ELR (cell line): ENCODE measurements at regions not wholly inside any gene's neighbourhood (a gene's known extent, or its start where the extent isn't known, plus 50 kb on each side); places are given as distances from the start of the nearest gene placed in this dataset.

Experiments
- DNase-seq: peaks from one replicate; pipeline ENCODE4 v3.0.0-alpha.2; 2015; ENCODE audit warnings: low read depth

DNA sequence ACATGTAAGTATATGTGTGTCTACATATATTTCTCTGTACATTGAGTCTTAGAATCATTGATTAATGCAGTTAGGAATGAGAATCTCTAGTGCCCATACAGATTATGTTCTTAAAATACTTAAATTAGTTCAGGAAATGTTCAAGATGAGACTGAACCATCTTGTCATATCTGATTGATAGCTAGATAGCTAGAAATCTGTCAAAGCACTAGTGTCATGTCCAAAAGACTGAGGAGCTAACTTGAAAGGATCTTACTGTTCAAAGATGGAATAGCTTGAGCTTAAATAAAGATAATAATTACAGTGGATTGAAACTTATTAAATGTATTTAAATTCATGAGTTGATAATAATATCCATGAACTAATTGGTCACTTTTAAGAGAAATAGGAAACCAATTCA lies 191.7 kb upstream of the TCF21 start:
- DNase-seq: no peak

DNA sequence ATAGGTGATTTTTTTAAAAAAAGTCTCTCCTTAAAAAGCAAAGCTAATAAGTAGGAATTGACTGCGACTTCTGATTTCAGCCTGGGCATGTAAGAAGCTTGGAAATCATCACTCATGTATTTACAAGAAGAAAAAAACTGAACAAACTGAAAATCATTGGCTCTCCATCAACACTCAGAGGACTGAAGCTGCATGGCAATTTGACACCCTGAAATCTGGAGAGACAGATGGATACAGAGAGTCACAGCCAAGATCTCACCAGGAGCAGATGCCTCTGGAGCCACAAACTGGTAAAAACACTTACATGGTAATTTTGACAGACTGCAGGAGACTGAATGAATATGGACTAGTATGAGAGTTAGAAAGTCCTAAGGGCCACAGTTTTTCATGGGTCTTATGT lies 191.2 kb upstream of the TCF21 start:
- no peak for DNase-seq

DNA sequence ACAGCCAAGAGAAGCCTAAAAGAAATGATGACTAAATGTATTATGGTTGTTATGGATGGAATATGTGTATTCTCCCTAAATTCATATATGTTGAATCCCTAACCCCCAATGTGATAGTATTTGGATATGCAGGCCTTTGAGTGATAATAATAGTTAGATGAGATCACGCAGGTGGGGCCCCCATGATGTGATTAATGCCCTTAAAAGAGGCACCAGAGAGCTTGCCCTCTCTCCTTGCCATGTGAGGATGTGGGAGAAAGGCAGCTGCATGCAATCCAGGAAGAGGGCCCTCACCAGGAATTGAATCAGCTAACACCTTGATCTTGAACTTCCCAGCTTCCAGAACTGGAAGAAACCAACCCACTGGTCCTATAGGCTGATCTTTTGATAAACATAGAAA lies 190.6 kb upstream of the TCF21 start:
- no peak for DNase-seq

DNA sequence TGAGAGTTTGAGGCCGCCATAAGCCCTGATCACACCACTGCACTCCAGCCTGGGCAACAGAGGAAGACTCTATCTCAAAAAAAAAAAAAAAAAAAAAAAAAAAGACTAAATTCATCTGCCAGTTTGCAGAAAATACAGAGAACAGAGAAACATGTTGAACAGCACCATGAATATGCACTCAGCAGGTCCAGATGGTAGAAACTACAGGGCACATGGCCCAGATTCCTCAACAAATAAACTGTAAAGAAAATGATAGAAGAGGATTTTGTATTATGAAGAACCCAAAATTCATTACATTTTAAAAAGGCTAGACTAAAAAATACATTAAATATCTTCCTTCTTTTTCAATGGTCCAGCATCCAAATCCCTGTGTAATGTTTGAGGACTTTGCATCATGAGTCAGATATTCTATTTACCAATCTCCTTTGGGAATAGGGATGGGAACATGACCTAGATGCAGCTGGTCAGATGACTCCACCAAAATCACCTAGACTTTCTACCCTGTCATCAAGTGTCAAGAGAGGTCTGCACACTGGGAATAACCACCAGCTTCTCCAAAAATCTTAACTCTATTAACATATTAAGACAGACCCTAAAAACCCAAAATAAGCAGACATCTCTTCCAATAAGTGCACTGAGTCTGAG lies 189.1 kb upstream of the TCF21 start:
- DNase-seq: no peak

DNA sequence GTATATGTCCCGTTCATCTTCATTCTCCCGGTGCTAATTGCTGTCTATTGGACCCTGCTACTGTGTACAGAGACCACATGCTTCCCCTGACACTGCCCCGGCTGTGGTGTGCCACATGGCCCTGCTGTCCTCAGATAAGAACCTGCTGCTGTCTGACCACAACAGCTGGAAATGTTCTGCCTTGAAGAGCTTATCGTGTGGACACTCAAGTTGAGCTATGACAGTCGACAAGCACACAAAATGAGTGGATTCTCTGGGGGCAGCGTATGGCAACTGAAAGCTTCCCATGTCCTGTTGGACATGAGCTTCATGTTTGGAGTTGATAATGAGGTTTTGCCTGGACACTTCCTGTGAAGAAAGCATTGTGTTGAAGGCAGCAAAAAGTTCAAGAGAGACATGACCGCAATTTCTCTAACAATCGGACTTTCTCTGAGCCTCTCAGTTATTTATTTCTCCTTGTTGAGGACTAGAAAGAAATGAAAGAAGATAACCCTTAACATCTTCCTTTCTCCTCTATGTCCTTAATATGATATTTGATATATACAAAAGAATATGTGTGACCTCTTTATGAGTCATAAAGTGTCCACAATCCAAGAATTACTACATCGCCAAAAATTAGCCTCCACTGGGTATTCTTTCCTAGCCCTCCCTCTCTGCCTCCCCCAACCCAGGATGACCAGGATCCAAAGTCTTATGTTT lies 187.1 kb upstream of the TCF21 start:
- DNase-seq: peak; percentile 43

DNA sequence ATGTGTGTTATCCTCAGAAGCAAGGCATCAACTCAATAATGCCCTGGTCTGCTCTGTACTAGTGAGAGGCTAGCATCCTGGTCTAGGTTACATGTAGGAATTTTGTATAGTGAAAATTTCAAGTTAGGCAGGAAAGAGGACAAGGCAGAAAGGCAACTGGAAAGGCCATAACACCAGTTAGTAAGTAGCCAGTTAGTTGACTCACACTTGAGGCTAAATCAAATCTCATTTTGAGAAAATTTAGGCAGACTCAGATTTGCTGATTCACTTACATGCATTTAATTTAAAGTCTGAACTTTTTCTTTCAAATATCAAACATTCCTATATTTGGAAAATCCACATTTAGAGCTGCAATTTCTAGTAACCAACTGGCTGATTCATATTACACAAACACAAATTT lies 184.5 kb upstream of the TCF21 start:
- DNase-seq: peak; percentile 42

DNA sequence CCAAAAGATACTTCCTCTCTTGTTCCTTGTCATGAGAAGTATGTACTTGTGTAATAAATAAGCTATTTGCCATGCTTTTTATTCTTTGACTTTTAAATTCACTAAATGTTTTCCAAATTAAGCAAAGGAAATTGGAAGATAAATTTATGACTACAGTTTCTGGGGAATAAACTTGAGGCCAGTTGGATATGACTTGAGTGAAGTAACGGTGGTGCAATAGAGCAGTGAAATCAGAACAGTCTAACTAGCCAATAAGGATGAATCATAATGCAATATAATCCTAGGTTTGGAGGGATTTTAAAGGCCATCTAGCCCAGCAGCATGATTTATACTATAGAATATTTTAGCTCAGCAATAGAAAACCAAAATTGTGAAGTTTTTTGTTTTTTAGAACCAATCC lies 183.8 kb upstream of the TCF21 start:
- peak; percentile 69 for DNase-seq

DNA sequence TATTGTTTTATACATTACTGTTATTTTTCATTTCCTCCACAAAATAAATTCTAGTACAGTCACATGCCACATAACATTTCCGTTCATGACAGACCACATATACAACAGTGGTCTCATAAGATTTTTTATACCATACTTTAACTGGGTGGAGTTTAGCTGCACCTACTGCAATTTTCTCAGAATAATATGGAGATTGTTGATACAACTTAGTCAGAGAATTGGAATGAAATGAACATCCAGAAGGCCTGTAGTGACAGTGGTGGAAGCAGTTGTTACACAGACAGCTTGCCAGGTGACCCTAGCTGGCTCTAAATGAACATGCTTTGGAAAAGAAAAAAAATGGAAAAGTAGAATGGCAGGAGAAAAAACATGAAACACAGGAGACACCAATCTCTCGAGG lies 183.2 kb upstream of the TCF21 start:
- peak; percentile 84 for DNase-seq

DNA sequence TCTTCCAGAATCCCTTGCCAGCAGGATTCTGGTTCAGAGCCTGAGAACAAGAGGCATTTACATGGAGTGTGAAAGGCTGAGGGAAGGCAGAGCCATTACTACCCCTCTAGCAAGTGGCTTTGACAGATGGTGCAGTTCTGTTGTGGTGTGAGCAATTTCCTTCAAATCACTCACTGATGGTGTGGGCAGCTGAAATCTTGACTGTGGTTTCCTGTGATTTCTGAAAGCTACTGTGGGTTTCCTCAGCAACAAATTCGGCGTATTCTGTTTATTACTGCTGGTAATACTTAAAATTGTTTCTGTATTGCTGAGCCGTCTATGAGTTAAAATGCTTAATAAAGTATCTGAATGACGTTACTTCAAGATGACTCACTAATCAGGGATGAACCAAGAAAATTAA lies 181.5 kb upstream of the TCF21 start:
- DNase-seq: peak; percentile 91

DNA sequence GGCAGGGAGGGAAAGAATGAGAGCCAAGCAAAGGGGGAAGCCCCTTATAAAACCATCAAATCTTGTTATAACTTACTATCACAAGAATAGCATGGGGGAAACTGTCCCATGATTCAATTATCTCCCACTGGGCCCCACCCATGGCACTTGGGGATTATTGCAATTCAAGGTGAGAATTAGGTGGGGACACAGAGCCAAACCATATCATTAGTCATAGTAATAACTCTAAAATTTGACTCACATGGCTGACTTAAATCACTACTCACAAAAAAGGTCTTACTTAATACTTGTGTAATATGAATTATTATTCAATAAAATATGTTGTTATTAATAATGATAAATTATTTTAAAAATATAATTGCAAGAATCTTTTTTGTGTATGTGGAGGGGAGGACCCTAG lies 178.1 kb upstream of the TCF21 start:
- DNase-seq: no peak

DNA sequence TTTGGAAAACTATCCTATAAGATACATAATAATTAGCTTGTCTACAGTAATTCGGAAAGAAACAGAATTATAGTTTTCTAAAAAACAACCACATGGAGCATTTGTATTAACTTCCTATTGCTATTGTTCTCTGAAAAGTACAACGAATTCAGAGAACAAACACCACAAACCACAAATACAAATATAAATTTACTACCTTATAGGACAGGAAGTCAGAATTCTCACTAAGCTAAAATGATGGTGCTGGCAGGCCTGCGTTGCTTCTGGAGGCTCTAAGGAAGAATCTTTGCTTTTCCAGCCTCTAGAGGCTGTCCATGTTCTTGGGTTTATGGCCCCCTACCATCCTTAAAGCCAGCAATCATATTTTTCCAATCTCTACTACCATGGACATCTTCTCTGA lies 173.6 kb upstream of the TCF21 start:
- no peak for DNase-seq

DNA sequence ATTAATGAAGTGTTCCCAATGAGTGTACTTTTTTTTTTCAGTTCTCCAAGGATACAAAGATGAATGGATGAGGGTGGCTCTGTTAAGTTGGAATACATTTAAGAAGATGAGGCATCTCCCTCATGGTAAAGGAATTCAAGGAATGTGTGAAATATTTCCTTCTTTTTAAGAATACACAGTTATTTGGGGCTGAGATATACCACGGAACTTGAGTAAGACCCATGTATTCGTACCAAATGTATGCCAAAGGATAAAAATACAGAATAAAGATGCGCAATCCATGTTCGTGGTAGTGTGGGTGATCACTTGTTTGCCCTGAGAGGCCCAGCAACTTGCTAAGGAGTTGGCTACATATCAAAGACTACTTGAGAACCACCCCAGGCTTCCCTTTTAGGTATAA lies 164.2 kb upstream of the TCF21 start:
- DNase-seq: peak; percentile 84

DNA sequence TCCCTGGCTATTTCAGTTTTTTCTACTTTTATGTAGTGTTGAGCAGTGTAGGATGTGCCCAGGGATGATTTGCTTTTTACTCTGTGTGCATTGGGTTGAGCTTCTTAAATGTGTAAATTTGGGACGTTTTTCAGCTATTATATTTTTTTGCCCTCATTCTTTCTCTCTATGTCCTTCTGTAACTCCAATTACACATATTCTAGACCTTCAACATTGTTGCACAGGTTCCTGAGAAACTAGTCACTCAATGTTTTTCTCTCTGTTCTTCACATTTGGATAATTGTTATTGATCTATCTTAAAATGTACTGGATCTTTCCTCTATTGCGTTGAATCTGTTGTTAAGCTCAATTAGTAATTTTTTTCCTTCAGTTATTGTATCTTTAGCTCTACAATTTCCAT lies 162.7 kb upstream of the TCF21 start:
- DNase-seq: no peak

DNA sequence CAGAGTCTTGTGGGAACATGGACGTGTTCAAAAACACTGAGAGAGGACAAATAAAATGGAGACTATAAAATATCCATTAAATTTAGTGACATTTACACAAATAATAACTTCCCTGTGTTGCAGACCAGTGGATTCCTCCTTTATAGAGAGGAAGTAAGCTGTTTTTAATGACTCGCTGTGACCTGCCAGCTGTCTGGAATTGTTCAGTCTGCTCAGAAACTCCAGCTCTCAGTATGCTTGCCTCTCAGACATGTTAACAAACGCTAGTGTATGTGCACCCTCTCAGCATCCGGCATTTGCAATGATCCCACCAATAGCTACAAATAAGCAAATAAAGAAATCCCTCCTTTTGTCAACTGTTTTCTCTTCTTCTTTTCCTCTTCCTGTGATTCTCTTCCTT lies 158.0 kb upstream of the TCF21 start:
- peak; percentile 42 for DNase-seq

DNA sequence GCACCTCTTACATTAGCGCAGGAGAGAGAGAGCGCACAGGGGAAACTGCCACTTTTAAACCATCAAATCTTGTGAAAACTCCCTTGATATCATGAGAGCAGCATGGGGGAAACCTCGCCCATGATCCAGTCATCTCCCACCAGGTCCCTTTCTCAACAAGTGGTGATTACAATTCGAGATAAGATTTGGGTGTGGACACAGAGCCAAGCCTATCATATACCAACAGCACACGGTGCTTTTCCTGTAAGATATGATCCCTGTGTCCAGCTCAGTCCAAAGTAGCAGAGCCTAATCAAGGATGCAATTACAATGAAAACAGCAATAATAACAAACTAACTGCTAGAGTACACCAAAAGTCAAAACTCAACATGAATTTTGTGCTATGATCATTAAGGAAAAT lies 148.7 kb upstream of the TCF21 start:
- no peak for DNase-seq

DNA sequence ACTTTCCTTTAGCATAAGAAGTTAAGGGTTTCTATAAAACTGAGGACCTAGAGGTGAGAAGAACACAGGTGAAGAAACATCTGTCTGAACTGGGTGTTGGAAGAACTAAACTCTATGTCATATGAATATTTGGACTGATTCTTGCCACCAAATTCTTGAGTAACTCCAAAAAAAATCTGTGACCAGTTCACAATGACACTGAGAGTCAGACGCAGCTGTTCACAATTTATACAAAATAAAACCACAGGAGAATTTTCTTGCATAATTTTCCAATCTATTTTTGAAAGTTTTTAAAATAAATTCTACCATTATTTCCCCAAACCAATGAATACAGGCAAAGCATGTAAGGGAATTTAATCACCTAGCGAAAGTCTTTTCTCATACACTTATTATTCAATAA lies 148.1 kb upstream of the TCF21 start:
- DNase-seq: no peak

DNA sequence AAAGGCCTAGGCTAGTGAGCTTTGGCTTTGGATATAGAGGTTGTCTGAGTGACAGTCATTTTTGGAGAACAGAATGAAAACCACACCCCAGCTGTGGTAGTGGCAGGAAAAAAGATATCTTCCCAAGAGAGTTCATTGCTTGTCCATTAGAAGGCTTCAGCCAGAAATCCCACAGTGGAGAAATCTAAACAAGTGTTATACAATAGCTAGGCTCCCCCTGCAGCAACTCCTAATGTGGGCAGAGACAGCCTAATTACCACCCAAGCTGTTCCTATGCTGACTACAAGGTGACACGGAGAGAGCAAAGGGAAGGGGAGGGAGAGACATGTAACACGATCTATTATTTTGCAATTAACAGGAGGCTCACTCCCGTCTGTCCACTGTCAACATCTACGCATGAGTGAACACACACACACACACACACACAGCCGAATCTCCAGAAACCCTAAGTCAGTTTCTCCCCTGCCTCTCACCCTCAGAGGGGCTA lies 147.5 kb upstream of the TCF21 start:
- DNase-seq: no peak

DNA sequence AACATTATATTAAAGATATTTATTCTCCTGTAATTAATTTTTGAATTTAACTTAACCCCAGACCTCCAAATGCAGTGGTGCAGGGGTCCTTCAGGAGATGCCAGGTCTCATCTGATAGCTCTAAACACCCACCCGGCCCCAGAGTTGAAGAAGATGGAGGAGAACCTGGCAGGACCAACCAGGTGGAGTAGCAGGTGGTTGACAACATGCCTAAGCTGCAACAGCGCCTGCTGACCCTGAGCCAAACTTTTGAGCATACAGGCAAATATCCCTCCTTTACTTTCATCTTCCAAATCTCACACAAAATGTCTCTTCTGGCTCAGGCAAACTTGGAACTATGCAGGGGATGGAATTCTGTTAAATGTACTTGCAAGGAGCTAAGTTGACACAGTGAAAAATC lies 145.3 kb upstream of the TCF21 start:
- DNase-seq: no peak

DNA sequence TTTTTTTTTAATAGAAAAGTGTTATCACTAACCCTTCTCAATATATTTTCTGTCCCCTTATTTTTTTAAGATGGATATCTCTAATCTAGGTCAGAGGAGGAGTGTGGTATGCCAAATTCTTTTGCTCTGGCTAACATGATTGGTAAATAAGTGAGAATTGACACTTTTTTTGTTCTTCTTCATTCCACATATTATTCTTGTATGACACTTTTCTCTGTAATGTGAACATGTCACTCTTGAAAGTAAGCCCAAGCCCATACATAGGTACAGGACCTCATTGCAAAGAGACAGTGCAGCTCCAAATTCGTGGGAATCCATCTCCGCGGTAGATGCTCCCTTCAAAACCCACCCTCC lies 142.5 kb upstream of the TCF21 start:
- no peak for DNase-seq

DNA sequence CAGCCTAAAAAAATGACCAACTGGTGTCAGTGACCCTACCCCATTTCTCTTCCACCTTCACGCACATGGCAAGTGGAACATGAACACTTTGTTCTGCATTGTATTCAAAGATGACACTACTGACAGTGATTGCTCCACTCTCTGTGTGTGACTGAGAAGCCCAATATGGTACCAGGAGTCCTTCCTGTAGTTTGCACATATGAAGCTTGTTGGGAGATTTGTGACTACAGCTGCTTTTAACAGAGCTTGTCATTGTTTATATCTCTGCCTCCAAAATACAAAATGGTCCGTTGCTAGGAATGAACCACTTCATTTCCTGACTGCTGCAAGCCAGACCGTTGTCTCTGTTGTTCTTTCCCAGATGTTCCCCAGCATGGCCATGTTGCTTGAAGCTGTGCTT lies 140.3 kb upstream of the TCF21 start:
- DNase-seq: no peak

DNA sequence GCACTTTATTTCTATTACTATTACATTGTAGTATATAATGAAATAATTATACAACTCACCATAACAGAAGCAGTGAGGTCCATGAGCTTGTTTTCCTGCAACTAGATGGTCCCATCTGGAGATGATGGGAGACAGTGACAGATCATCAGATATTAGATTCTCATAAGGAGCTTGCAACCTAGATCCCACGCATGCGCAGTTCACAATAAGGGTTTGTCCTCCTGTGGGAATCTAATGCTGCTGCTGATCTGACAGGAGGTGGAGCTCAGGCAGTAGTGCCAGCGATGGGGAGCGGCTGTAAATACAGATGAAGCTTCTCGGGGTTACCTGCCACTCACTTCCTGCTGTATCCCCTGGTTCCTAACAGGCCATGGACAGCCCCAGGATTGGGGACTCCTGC lies 139.5 kb upstream of the TCF21 start:
- no peak for DNase-seq

DNA sequence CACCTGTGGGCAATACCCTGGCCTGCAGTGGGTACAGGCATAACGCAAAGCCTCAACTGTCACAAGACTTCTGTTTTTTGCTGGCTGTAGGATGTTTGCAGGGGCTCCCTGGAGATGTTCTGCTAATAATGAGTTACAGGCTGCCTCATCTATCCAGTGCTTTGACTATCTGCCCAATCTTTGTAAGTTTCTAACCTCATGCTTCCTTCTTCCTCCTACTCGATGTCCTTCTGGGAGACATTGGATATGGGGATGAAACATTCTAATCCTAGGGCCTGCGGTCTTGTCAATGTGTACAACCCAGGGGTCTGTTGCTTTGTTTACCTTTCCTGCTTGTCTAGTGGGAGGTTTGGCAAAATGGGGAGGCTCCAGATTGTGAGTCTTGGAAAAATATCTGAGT lies 136.8 kb upstream of the TCF21 start:
- DNase-seq: no peak

DNA sequence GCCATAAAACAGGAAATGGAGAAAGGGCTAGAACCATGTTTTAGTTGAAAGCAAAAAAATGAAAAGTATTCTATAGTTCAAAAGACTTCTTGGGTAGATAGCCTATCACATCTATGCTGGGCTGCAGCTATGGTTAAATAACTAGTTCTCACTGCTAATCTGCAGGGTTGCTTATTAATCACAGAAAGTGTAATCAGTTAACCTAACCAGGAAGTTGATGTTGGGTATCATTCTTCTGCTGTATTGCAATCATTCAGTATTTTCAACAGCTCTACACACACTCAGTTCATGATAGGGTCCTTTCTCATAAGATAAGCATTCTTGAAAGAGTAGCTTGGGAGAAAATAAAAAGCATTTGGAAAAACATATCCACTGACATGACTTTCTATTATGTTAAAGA lies 135.2 kb upstream of the TCF21 start:
- no peak for DNase-seq

DNA sequence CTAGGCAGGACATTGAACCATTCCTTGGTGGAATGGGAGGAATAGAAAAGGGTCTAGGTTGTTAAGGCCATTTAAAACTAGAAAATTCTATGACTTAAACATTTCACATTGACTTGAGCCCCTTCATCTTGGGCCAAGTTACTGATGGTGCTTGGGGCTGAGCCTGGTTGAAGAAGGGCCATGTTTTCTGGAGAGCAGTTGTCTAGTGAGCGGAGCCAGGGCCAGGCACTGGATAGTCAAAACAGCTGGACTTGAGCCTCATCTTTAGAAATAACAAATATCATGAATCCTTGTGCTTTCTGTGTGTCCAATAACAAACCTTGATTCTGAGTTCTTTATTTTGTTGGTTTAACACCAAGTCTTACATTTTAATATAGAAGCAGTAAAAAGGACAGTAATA lies 134.6 kb upstream of the TCF21 start:
- no peak for DNase-seq
